Thyroid gland (tissue), 4 donors: ENCODE measurements at regions not wholly inside any gene's neighbourhood (a gene's known extent, or its start where the extent isn't known, plus 50 kb on each side); places are given as distances from the start of the nearest gene placed in this dataset.

ENCODE experiments used
- CTCF ChIP-seq, 6 experiments: fragments of 200-600 bp in 3 of 6; fragments of 450-650 bp in 3 of 6; sonication (generic) in 3 of 6; IDR thresholded peaks; one replicate each; pipeline ENCODE4 v1.5.1; 2016 to 2019; ENCODE audit warnings: antibody characterized with exemption in 6 of 6, mild to moderate bottlenecking in 2 of 6, inconsistent platforms in 1 of 6, moderate library complexity in 1 of 6
- POLR2A ChIP-seq, 2 donors: fragments of 450-650 bp; IDR thresholded peaks; one replicate each; pipeline ENCODE4 v1.6.1; 2017; ENCODE audit warnings: antibody characterized with exemption in 2 of 2, mild to moderate bottlenecking in 2 of 2, moderate library complexity in 1 of 2

- TF ChIP-seq CTCF (IDR thresholded peaks at IDR 0.05) (no peak), POLR2A (IDR thresholded peaks at IDR 0.05) (no peak)
Measured at GRCh38 chr14:101058571-101058970, 155.0 kb upstream of the RTL1 start.
